DLD1 (cell line): ENCODE measurements at regions not wholly inside any gene's neighbourhood (a gene's known extent, or its start where the extent isn't known, plus 50 kb on each side); places are given as distances from the start of the nearest gene placed in this dataset.

ENCODE experiments used
- in situ Hi-C: cut with HindIII; loops from 2 replicates; pipeline ENCODE4 v1.10.0; 2017; ENCODE audit warnings: low sequenced_read_pairs

DNA sequence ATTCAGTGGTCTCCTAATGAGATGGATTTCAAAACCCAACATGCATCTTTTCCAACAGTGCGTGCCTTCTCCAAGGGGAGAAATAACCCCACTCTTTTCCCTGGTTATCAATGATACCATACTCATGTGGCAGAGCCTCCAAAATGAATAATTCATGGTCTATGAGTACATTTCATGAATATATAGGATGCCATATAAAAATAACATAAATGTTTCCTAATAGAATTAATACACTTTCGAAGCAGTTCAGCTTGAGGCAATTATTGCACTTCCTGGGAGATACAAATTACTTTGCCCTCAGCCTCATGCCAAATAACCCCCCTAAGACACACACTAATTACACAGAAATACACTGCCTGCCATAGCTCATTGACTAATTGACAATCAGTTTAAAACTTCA, 318.6 kb downstream of the ZSWIM6 start:
- in situ Hi-C loops = no loop called here

DNA sequence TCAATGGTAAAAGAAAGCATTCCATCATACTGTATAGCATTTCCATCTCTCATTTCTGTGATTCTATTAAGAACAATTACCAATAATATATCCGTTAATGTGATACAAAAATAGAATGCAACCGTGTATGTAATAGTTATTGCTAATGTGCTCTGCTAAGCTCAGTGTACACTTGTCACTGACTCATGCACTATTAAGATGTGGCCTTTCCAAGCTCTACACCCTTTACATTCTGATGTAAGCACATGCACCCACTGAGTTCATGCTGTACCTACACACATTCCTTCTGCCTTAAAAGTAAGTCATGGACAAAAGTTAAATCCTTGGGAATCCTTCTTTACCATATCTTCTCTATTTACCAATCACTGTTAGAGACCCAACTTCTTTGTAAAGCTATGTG, 319.1 kb downstream of the ZSWIM6 start:
- in situ Hi-C loops = no loop called here

GRCh38 chr5:61652916-61653315, 320.9 kb downstream of the ZSWIM6 start:
- in situ Hi-C loops = no loop called here

DNA sequence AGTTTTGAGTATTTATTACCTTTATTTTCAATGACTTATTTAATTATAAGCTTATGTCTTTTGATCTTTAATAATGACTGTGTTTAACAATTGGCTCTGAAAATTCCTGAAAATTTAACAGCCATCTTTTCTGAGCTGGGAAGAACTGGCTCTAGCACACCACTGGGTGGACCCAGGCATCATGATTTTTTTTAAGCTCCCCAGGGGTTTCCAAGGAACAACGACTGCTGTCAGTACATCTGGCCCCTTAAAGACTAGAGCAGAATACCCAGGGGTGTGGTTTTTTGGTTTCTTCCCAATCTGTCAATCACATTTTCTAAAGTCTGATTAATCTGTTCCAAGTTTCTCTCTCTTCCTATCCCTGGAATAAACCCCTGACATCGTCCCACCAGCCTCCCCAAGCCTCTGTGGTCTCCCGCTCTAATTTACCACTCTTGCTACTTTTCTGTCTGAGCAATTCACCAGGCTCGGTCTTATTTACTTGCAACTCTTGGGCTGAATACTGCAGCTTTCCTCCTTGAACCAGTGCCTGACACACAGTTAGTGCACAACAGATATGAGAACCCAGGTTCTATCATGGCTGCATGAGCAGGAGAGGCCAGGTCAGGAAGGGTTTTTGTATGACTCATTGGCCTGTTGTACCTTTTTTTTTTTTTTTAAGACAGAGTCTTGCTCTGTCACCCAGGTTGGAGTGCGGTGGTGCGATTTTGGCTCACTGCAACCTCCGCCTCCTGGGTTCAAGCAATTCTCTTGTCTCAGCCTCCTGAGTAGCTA, 321.9 kb downstream of the ZSWIM6 start:
- in situ Hi-C loops = no loop called here

DNA sequence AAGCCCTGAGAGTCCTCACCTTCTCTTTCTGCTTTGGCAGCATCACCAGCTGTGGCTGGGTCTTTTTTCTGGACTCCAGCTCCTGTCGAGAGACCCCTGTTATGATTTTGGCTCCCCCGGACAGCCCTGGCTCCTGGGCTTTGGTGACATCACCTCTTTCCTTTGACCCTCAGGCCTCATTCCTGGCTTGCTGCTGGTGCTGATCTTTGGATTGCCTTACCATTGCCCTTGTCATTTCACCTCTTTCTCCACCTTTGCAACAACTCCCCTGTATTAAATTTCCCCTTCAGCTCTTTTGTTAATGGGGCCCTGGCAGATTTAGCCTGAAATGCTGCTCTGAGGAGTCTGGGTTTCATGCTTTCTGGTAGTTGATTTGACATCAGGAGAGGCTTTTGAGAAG, 322.8 kb downstream of the ZSWIM6 start:
- in situ Hi-C loops = no loop called here

DNA sequence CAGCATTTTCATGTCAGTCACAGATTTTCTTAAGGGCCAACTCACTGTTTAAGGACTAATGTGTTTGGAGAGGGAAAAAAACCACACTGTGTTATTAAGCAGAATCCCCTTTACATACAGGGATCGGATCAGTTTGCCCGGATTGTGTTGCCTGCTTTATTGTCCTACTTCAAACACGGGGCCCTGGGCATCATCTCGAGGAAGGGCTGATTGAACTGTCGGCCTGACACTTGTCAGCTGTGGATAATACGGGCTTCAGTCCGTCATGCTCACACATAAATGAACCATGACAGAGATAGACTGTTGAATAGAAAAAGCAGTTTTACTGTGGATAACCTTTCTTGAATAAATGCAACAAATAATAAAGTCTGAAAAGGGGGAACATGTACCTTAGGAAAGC, 325.0 kb downstream of the ZSWIM6 start:
- in situ Hi-C loops = no loop called here

DNA sequence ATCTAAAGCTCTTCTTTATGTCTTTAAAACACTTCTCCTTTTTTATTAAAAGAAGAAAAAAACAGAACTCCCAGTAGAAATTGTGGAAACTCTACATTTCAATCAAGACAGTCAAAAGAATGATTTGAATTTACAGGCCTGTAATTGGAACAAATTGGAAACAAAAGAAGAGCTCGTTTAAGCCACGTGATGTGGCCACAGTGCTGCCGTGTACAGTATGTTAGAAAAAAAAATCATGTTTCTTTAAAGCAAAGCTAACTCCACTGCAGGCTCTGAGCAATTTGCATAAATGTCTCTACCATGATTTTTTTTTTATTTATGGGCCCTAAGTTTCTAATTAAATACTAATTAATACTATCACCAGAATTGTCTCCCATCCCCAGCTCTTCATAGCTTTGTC, 325.6 kb downstream of the ZSWIM6 start:
- in situ Hi-C loops = no loop called here

DNA sequence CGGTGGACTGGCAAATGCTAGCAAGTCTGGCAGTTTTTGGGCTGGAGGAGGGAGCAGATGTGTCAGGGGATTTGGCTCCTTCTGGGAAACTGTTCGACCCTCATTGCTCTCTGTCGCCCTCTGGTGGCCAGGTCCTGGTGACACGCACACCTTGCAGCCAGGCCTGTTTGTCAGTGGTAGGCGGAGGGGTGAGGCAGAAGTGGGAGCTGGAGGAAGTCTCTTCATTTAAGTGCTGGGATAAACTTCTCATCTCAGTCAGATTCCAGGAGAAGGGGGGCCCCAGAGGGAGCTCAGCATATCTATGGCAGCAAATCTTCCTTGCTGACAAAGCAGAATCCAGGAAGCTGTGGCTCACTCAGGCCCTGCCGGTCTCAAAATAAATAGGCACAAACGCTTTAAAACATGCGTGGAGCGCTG, 326.5 kb downstream of the ZSWIM6 start:
- in situ Hi-C loops = no loop called here

DNA sequence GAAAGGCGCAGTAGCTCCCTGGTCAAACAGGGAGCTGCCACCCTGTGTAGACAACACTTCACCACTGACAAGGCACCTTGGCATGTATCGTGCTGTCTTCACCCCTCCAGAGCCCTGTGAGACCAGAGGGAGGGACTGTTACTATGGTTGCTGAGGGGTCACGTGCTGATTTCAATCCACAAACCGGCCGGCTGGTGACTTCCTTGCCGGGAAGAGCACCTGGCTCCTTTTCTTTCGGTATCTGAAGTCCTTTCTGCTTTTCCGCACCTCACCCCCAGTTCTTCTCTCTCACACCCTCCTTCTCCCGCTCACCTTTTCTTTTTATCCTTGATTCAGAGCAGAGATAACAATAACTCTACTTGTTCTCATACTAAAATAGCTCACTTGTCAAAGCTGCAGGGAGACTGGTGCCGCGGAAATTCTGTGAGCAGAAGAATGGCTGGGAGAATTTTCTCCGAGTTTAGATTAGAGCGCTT, 327.2 kb downstream of the ZSWIM6 start:
- in situ Hi-C loops = no loop called here

DNA sequence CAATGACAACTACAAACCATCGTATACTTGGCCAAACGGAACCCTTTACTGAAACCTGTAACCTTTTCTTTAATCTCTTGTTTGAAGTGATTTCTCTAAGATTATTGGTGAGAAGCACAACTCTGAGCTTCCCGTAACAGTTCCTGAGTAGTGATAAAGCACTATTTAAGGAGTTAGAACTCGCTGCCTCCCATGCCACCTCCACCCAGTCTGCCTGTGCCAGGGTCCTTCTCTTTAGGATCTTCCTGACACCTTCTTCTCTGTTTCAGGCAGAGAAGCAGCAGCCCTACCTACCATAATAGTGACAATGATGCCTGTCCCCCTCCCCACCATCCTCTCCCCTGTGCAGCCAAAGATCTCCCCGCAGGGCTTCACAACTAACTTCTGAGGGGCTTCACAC, 330.6 kb downstream of the ZSWIM6 start:
- in situ Hi-C loops = no loop called here

GRCh38 chr5:61666064-61666621, 334.1 kb downstream of the ZSWIM6 start:
- in situ Hi-C loops = no loop called here

GRCh38 chr5:61667525-61668218, 335.6 kb downstream of the ZSWIM6 start:
- in situ Hi-C loops = no loop called here

- in situ Hi-C loops = no loop called here
Observed at GRCh38 chr5:61669531-61669930, 337.5 kb downstream of the ZSWIM6 start.

DNA sequence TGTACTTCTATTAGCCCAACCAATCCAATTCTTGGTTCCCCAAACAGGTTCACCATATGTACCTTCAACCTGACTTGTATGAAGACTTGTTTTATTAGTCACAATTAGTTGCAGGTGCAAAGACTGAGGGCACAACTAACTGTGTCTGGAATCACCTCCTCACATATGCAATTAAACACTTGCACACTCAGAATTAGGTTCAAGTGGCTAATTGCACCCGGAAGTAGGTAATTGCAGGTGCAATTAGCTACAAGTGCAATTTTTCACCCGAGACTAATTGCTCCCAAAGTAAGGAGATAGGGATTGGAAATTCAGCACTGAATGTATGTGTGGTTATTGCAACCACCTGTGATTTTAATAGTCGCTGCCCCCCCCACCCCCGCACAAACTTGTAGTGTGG, 338.9 kb downstream of the ZSWIM6 start:
- in situ Hi-C loops = no loop called here

DNA sequence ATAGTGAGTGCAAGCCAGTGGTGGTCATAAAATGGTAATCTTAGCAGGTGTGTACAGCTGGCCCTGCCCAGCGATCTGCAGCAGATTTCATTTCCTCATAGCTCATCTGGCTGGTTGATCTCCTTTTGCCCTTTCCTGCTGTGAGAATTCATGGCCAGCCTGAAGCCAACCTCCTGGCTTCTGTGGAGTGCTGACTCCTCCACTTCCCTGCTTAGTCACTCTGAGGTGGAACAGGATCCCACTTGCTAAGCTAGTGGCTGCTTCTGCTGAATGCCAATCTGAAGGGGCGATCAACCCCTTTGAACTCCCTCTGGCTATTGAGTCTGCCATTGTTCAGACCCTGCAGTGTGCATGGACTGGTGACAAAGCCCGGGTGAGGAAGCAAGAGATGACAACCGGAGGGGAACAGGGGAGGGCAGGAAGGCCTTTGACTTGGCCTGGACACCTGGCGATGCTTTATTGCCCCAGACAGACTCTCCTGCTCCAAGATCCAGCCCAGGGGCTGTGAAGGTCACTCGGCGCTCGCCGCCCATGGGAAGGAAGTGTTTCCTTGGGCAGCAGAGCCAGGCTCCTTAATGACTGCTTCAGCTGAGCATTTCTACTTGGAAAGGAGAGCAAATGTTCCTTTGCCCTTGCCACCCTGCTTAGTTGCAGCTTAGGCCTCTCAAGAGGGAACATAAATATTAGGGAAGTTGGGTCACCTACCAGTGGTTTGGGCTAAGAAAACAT, 341.1 kb downstream of the ZSWIM6 start:
- in situ Hi-C loops = no loop called here

- in situ Hi-C loops = no loop called here
Observed at GRCh38 chr5:61674378-61674777, 342.3 kb downstream of the ZSWIM6 start.

DNA sequence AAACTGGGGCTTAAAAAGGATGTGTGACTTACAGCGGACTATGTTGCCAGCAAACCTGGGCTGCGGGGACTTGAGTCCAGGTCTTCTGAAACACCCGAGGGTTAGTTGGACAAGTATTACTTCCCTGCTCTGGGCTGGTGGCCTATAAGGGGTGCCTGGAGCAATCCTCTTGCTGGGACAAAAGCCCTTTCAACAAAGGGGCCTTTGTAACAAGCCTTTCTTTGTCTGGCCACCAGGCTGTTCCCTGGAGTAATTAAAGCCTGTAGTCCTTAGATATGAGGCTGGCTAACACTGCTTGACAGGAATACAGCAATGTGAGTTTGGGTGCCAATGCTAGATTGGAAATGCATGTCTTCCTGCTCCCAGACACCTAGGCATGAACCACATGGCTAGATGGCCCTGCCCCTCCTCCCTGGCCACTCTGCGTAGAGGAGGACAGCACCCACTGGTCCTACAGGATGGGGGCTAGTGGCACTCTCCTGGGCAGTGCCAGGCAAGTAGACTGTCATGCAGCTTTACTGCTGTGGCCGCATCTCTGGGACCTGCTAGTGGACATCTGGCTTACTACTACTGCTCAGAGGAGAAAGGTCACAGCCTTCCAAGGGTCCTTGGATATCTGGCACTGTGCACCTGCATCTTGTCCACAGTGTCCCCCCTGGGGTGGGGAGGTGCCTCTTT, 343.1 kb downstream of the ZSWIM6 start:
- in situ Hi-C loops = no loop called here

GRCh38 chr5:61677220-61677619, 345.2 kb downstream of the ZSWIM6 start:
- in situ Hi-C loops = no loop called here

DNA sequence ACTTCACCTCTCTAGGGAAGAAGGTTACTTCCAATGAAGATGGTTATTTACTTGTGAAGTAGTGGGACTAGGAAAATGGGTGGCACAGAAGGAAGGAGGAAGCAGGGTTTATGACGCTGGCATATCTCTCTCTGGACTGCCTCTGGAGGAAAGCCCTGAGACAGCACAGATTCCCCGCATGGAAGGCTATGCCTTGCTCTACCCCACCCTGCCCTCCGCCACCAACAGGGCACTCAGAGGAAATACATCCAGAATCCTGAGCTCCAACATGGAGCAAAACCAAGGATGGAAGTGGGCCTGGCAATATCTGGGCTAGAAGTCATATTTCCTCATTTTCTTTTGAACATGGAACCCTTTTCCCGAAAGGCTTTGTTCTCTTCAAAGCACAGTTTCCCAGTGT, 346.9 kb downstream of the ZSWIM6 start:
- in situ Hi-C loops = no loop called here

GRCh38 chr5:61679562-61679961, 347.5 kb downstream of the ZSWIM6 start:
- in situ Hi-C loops = no loop called here

- in situ Hi-C loops = no loop called here
Observed at GRCh38 chr5:61680247-61680646, 348.2 kb downstream of the ZSWIM6 start.
